Hepatic stellate cell (primary cell): ENCODE measurements at regions not wholly inside any gene's neighbourhood (a gene's known extent, or its start where the extent isn't known, plus 50 kb on each side); places are given as distances from the start of the nearest gene placed in this dataset.
A peak's percentile ranks its signal among the peaks of the same experiment; 100 is the strongest.
"Not testable (repeated sequence)": the region's sequence is repeated elsewhere in the genome, so short reads cannot be mapped to it uniquely, and the experiment has no call there.

ENCODE experiments used
- DNase-seq: peaks from one replicate; pipeline ENCODE4 v3.0.0; 2011; ENCODE audit warnings: low spot score

DNA sequence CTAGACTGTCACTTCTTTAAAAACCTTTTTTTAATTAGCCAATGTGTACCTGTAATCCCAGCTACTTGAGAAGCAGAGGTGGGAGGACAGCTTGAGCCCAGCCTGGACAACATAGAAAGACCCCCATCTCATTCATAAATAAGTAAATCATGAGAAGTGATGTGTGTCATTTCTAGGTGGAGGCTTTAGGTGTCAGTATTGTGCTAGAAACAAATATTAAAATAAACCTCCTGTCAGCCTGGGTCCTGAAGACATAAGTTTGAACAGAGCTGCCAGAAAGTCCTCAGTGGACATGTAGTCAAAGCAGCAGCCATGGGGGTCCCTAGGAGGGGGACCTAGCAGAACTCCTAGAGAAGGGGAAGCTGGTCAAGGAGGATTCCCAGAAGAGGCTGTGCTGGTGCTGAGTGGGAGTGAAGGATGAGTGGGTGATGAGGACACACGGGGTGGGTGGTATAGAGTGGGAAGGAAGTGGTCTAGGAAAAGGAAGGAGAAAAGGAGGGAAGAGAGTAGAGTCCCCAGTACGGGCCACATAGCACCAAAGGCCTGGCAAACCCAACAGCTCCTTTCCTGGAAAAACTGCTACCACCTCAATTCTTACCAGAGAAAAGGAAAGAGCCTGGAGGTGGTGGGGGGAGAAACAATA, 316.6 kb upstream of the NCKAP5 start:
- DNase-seq: peak; percentile 31

DNA sequence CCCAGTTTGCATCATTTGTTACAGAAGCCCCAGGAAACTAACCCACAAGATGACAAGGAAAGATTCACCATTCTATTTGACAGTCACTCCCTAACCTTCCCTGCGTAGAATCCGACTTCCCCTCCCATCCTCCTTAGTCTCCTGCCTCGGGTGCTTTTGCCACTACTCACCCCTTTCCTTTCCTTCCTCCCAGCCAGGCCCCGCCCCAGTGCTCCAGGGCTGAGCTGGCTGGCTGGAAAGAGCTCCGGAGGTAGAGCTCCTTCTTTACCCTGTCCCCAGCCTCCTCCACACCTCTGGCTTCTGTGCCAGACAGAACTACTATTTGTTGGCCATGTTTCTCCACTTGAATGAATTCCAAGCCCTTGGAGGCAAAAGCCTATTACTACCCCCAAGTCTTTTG, 317.6 kb upstream of the NCKAP5 start:
- DNase-seq: peak; percentile 12

DNA sequence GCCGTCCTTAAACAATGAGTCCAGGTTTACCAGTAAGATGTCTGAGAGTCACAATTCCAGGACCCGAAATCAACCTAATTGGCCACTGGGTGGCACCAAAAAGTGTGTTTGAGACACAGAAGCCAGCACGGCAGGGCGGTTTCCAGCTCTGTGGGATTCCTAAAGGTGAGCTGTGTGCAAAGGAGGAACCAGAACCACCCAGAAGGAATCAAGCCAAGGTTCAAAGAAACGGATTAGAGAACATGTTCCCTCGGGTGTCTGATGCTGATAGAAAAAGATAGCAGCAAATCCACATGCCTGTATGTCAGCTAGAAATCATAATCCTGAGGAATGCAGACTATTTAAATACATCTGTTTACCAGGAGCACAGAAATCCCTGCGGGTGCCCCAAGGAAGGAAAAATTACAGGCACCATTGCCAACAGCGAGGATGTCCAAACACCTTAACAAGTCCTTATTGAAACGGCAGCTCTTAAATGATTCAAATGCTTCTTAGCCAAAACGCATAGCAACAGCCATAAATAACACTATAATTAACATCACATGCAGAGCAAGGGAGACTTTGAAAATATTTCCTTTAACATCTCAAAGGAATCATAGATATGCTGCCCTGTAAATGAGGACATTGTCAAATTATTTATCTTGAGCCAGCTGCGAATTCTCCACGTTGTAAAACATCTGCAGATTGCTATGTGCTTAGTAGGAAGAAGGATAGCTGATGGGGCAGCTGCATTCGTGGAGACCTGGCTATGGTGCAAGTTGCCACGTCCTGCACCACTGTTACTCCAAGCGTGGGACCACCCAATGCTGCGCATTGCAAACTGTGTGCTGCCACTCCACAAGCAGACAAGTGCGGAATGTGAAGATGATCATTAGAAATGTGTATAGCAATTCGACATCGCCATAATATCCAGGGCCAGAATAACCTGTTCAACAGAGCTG, 318.7 kb upstream of the NCKAP5 start:
- peak; percentile 51 for DNase-seq

DNA sequence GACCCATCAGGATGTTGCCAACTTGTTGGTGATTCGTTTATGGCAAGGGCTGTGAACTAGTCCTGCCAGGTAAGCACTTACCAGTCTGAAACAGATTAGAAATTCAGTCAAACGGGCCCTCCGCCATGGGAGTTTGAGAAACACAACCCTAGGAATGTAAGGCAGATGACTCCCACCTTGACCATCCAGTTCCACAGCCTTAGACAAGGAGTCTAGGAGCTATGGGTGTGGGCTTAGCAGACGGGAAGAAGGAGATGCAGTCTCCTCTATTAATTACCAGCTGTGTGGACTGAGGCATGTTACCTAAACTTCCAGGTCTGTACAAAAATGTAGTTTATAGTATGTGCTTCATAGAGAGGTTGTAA, 319.4 kb upstream of the NCKAP5 start:
- DNase-seq: no peak

DNA sequence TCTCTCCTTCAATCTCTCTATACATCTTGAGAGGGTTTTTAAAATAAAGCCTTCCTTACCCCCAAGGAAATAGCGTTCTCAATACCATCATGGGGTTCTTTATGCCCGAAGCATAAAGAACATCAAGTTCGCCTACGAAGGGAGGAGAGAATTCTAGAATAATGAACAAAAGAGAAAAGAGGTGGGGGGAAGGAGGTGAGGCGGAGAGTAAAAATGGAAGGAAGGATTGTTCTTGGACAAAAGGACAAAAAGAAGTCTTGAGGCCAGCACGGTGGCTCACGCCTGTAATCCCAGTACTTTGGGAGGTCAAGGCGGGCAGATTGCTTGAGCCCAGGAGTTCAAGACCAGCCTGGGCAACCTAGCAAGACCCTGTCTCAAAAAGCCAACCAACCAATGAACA, 319.8 kb upstream of the NCKAP5 start:
- no peak for DNase-seq

DNA sequence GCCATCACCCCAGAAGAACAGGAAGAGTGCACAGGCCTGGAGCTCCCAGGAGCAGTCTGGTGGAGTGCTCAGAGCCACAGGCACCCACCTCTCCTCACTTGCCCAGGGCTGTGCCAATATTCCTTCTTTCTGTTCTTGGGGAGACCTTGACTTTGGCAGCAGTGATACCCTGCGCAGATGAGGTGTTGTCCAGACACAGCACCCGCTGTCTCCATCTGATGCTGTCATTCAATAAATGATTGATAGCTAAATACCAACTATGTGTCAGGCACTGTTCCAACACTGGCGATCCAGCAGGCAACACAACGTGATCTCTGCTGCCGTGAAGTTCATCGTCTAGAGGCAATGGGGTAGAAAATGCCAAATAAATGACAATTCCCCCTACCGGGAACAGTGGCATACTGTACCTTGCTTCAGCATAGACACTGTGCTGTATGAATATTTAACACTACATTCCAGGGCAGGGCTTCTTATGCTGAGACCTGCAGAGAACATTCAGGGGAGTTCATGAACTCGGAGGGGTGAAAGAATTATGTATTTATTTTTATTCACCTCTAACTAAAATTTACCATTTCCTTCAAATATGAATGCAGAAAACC, 320.5 kb upstream of the NCKAP5 start:
- DNase-seq: no peak

DNA sequence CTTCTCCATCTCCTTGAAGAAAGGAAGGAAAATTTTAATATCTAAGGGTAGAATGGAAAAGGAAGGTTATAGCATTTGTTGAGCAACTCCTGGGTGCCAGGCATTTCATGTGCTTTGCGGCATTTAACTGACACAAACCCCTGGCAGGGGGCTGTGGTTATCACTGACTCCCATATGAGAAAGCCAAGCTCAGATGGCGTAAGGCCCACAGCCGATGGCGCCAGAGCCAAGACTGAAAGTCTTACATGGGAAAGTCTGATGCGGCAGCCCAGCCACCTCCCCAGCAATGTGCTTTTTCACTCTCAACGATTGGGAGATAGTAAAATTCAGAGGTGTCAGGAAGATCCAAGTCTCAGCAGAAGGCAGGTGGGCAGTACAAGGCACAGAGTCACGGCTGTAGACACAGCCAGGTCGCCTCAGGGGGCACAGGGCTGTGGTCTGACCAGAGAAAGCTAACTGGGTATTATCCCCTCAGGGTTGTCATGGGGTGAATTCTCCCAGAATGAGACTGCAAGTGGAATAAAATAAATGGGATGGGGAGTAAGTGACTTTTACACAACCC, 324.2 kb upstream of the NCKAP5 start:
- DNase-seq: no peak

DNA sequence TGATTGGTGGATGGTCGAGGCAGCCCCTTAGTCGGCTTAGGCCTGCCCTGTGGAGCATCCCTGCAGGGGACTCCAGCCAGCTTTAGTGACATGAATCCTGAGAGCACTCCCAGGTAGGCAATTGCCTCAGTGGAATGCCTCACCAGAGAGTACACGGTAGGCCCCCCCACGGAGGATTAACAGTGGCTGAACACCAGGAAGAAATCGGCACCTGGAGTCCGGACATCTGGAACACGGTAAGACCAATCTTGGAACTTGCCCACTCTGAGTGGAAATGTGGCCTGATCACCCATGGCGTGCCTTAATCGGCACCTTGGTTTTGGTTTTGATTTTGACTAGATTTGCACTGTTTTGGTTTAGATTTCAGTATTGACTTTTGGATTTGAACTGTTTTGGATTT, 326.2 kb upstream of the NCKAP5 start:
- no peak for DNase-seq

DNA sequence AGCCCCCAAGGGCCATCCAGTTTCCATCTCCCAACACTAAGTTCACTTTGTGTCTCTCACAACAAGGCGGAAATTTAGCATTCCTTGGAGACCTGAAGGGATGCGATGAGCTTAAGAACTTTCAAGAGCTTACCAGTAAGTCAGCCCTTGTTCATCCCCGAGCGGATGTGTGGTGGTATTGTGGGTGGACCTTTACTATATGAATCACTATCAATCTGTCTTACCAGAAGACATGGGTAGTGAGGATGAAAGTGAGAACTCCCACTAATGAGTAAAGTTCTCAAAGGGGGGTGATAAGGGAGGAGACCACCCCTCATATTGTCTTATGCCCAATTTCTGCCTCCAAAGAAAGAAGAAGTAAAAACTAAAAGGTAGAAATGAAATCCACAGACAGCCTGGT, 329.6 kb upstream of the NCKAP5 start:
- not testable (repeated sequence) for DNase-seq

DNA sequence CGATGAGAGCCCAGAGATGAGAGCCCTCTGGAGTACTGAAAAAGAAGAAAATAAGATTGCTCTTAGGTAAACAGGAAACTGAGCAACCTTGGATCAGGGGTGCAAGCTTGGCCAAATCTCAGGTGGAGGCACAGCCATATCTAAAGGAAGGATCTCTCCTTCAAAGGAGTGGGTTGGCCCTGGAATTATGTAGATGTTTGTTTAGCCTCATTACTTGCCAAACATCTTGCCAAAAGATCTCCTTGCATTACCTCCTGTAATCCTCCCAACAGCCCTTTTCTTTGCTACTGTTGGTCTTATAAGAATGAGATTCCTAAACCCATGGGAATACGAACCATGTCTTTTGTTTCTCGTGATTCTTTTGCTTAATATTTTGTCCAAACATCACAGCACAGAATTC, 332.6 kb upstream of the NCKAP5 start:
- no peak for DNase-seq

DNA sequence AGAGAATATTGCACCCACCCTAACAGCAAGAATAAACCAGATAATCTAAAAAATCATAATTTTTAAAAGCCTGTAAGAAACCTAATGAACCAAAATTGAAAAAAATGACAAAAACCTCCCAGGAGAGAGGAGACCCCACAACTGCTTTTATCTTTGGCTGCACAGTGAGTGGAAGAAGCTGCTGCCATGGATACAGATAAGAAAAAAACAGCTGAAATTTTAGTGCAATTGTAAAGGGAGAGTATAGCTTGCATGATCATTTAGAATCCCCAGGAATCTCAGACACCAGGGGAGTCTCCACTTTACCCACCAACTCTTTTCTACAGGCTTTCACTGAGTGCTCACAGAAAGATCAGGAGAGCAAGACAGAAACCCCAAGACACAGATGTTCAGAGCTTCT, 338.1 kb upstream of the NCKAP5 start:
- no peak for DNase-seq

DNA sequence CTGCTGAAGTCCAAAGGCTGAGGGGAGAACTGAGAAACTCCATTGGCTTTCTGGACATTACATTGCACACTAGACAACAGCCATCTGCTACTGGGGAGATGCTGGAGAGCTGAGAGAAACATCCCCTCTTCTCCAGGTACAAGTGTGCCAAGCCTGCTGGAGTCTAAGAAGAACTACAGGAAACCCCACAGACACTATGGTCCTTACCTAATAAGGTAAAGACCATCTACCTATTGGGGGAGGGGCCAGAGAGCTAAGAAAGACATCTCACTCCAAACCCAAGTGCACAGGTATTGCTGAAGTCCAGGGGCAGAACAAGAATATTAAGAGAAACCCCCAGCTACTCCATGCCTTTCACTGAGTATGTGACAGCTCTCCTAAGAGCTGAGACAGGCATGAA, 338.7 kb upstream of the NCKAP5 start:
- DNase-seq: no peak

DNA sequence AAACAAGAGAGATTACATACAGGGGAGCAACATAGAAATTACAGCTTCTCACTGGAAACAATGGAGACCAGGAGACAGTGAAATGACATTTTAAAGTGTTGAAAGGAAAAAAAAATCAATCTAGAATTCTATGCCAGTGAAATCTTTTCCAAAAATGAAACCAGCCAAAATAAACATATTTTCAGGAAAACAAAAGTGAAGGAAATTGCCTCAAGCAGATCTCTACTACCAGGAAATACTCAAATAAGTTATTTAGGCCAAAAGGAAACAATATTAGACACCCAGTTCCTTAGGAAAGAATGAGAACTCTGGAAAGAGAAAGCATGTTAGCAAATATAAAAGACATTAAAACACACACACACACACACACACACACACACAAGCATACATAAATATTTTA, 339.9 kb upstream of the NCKAP5 start:
- no peak for DNase-seq

DNA sequence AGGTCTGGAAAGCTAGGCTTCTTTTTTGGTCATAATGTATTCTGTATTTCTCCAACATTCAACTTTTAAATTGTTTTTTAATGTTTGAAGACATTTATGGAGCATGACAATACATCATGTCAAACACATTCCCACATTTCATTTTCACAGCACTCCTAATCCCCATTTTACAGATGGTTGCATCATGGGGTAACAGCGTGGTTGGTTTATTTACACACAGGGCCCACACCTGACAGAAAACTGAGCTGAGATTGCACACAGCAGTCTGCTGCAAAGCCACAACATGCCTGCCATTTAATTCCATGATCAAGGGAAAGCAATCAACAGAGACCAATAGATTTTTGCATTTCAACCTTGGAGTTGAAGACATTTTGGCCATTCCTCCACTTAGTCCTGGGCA, 335.7 kb upstream of the MGAT5 start:
- DNase-seq: no peak

DNA sequence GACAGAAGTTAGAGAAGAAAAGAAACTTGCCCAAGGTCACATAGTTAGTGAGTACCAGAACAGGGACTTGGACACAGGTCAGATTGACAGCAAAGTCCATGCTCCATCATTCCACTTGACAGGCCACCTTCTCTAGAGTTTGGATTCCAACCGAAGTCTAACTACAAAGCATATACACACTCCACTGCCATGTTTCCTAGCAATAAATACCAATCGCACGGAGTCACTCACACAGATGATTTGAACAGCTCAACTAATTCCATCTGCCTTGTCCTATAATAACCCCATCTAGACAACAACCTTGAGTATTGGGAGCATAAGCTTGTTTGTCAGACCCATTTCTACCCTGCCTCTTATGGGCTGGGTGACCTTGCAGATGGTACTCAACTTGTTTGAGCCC, 334.6 kb upstream of the MGAT5 start:
- no peak for DNase-seq

DNA sequence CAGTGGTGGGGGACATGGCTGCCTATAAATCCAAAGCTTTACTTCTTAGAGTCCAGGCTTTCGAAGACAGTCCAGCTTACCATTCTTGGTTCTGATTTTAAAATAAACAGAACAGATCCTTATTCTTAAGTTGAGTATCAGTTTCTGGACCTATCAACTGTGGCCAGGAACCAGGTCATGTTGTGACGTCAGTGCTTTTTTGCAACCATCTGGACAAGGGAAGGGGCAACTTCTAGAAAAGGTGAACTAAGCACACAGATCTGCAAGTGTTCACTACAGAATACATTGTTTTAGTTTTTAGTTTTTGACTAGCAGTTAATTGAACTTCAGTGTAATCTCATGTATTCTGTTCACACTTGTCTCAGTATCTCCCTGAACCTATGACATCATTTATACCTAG, 326.0 kb upstream of the MGAT5 start:
- DNase-seq: no peak

DNA sequence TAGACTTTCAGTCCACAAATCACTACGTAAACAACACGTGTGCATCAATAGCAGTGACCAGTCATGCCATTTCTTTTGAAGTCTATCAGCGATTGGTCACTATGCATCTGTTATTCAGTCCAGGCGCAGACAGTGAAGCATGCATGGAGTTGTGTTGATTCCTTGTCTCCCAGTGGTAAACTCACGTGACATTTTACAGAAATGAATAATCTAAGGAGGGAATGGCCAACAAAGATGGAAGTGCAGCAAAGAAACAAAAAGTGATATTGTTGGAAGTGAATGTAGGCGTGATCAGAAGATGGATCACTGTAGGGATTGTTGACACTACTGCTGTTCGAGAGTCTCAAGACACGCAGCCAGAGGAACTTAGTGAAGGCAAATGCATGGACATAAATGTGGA, 317.8 kb upstream of the MGAT5 start:
- no peak for DNase-seq

DNA sequence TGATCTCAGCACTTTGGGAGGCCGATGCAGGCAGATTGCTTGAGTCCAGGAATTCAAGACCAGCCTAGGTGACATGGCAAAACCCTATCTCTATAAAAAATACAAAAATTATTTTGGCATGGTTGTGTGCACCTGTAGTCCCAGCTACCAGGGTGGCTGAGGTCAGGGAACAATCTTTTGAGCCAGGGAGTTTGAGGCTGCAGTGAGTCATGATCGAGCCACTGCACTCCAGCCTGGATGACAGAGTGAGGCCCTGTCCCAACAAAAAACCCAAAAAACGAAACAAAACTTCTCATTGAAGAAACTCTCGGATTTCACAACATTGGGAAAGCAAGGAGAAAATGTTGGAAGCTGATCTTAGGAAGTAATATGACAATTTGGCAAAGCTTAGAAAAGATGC, 317.3 kb upstream of the MGAT5 start:
- DNase-seq: no peak

DNA sequence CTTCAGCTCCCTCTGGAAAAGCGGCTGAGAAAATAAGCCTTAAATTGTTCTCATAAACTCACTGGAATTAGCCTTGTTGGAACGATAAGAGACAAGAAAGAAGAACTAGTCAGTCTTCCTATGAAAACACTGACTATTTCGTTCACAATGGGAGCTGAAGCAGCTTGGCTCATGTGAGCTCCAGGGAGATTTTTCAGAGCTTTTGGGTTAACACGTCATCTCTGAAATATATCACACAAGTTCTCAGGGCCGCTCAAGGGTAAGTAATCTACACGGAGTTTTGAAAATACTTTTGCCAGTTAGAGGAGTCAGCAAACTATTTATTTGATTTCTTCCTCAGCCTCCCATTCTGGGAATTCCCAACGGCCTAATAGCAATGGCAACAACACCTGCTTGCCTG, 316.2 kb upstream of the MGAT5 start:
- DNase-seq: no peak

DNA sequence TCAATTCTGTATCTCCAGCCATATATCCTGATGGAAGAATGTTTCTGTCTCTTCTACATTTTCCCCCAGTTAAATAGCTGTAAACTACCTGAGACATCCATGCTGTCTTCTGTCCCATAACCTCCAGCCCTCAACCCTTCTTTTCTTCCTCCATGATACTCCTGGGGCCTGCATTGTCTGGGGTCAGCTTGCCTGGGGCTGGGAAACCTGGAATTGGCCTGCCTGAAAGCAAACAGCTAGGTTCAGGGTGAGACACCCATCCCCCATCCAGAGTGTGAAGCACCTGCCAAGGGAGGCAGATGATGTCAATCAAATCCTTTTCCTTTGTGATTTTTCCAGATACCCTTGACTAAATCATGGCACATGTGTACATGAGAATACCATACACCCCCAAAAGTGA, 313.7 kb upstream of the MGAT5 start:
- DNase-seq: no peak

DNA sequence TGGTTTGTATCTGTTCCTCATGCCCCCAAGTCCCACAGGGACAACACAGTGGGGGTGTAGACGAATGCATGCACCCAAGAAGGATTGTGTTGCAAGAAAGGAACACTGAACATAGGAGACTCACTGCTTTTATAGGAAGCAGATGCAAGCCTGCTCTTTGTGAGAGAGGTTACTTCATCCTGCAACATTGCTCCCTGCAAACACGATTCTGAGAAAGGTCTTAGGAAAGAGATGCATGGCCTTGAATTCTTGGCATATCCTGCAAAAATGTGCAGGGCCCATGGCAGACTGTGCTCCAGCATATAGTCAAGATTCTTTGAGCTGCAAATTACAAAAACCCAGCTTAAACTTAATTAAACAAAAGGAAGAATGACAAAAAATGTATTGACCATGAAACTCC, 312.2 kb upstream of the MGAT5 start:
- no peak for DNase-seq

DNA sequence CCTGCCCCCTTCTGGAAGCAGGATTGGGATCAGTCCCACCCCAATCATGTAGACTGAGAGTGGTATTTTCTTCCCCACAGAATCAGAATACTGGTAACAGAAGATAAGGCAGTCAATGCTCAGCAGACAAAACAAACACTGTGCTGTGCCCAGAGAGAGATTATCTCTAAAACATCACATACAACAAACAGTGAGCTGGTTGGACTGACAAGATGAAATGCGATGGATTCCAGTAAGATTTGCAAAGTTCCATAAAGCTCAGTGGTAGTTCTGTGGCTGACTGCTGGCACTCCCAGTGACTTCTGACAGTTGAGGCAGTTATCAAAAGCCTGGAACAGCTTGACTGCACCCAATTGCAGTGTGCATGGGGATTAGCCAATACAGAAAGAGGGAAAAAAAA, 311.5 kb upstream of the MGAT5 start:
- DNase-seq: no peak

DNA sequence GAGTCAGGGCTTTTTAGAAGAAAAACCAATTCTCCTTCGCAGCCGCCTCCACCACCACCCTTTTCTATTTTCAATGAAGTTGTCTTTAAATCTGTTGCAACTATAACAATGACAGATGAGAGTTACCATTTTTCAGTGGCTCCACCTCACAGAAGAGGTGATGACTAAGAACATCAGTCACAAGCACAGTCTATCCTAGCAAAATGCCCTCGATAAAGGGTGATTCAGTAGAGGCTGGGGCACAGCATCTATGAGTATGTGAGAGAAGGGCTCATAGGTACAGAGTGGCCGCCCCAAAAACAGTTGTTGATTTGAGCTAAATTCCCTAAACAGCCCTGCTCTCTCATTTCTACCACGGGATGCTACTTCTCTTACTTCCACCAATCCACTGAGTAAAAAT, 310.8 kb upstream of the MGAT5 start:
- DNase-seq: no peak
